WTC11 (cell line): ENCODE measurements at regions not wholly inside any gene's neighbourhood (a gene's known extent, or its start where the extent isn't known, plus 50 kb on each side); places are given as distances from the start of the nearest gene placed in this dataset.

Experiments
- ATAC-seq: fragments of 200-7000 bp; cut with Tn5 transposase; 2 replicates; pipeline ENCODE4 v1.10.0; 2021; ENCODE audit warnings: mild to moderate bottlenecking, moderate library complexity
- CTCF ChIA-PET: fragments of 300-600 bp; sonication (Branson Sonifier 250); formaldehyde crosslinking; loops from one replicate; lab custom pipeline; 2021; ENCODE audit warnings: antibody characterized with exemption; lab: Charles Lee
- POLR2A ChIA-PET: fragments of 350-600 bp; sonication (Branson Sonifier 250); formaldehyde crosslinking; loops from one replicate; lab custom pipeline; 2021; ENCODE audit warnings: antibody characterized with exemption; lab: Charles Lee
- DNase-seq: peaks from one replicate; pipeline ENCODE4 v3.0.0; 2021; ENCODE audit warnings: low spot score
- H3K27ac Mint-ChIP-seq: 2 replicates; pipeline ENCODE4 v1.8.0; 2021; ENCODE audit warnings: mixed read lengths
- H3K27me3 Mint-ChIP-seq: 2 replicates; pipeline ENCODE4 v1.8.0; 2021; ENCODE audit warnings: low read depth, mild to moderate bottlenecking, moderate library complexity, mixed read lengths
- H3K36me3 Mint-ChIP-seq: 2 replicates; pipeline ENCODE4 v1.8.0; 2021; ENCODE audit warnings: mixed read lengths
- H3K4me1 Mint-ChIP-seq: 2 replicates; pipeline ENCODE4 v1.8.0; 2022; ENCODE audit warnings: mixed read lengths
- H3K4me3 Mint-ChIP-seq: 2 replicates; pipeline ENCODE4 v1.8.0; 2021; ENCODE audit warnings: mild to moderate bottlenecking, moderate library complexity, mixed read lengths
- H3K9me3 Mint-ChIP-seq: 2 replicates; pipeline ENCODE4 v1.8.0; 2021; ENCODE audit warnings: mixed read lengths
- ATF1 ChIP-seq: sonication (generic); formaldehyde crosslinking; IDR thresholded peaks from 2 replicates; pipeline ENCODE4 v1.8.1; 2023; ENCODE audit warnings: mild to moderate bottlenecking, moderate library complexity, missing genetic modification reagents
- E2F1 ChIP-seq: sonication (generic); formaldehyde crosslinking; IDR thresholded peaks from 2 replicates; pipeline ENCODE4 v1.8.0; 2022; ENCODE audit warnings: mild to moderate bottlenecking, missing genetic modification reagents
- E2F4 ChIP-seq: sonication (generic); formaldehyde crosslinking; IDR thresholded peaks from 2 replicates; pipeline ENCODE4 v1.8.1; 2022; ENCODE audit warnings: low read depth, mild to moderate bottlenecking, moderate library complexity, missing genetic modification reagents, borderline replicate concordance
- EMX1 ChIP-seq: fragments of 250-450 bp; sonication (Bioruptor Pico); IDR thresholded peaks from 2 replicates; pipeline ENCODE4 v1.8.0; 2021; ENCODE audit warnings: mild to moderate bottlenecking
- GTF2I ChIP-seq: fragments of 250-450 bp; sonication (Bioruptor Pico); conservative IDR thresholded peaks from 2 replicates; pipeline ENCODE4 v1.4.0; 2021; ENCODE audit warnings: mild to moderate bottlenecking
- HMGA2 ChIP-seq: fragments of 250-450 bp; sonication (Bioruptor Pico); IDR thresholded peaks from 2 replicates; pipeline ENCODE4 v1.4.0; 2021; ENCODE audit warnings: mild to moderate bottlenecking, moderate library complexity
- JUN ChIP-seq: sonication (generic); formaldehyde crosslinking; IDR thresholded peaks from 2 replicates; pipeline ENCODE4 v1.8.0; 2023; ENCODE audit warnings: mild to moderate bottlenecking, missing genetic modification reagents
- NFE2L1 ChIP-seq: sonication (generic); formaldehyde crosslinking; IDR thresholded peaks from 2 replicates; pipeline ENCODE4 v1.8.1; 2023; ENCODE audit warnings: missing genetic modification reagents
- NFYB ChIP-seq: sonication (generic); formaldehyde crosslinking; conservative IDR thresholded peaks from 2 replicates; pipeline ENCODE4 v1.8.0; 2022; ENCODE audit warnings: low read depth, missing genetic modification reagents
- PREB ChIP-seq: sonication (generic); formaldehyde crosslinking; IDR thresholded peaks from 2 replicates; pipeline ENCODE4 v1.8.1; 2022; ENCODE audit warnings: mild to moderate bottlenecking, missing genetic modification reagents, moderate library complexity, borderline replicate concordance
- PRRX2 ChIP-seq: fragments of 250-450 bp; sonication (Bioruptor Pico); IDR thresholded peaks from 2 replicates; pipeline ENCODE4 v1.8.0; 2021; ENCODE audit warnings: mild to moderate bottlenecking
- RELA ChIP-seq: sonication (generic); formaldehyde crosslinking; IDR thresholded peaks from 2 replicates; pipeline ENCODE4 v1.8.1; 2022; ENCODE audit warnings: missing genetic modification reagents, mild to moderate bottlenecking, borderline replicate concordance
- SOX15 ChIP-seq: fragments of 250-450 bp; sonication (Bioruptor Pico); IDR thresholded peaks from 2 replicates; pipeline ENCODE4 v1.9.0; 2021; ENCODE audit warnings: mild to moderate bottlenecking
- SP1 ChIP-seq: sonication (generic); formaldehyde crosslinking; conservative IDR thresholded peaks from 2 replicates; pipeline ENCODE4 v1.8.1; 2022; ENCODE audit warnings: missing genetic modification reagents
- TCF7 ChIP-seq: sonication (generic); formaldehyde crosslinking; IDR thresholded peaks from 2 replicates; pipeline ENCODE4 v1.8.0; 2022; ENCODE audit warnings: mild to moderate bottlenecking, low read depth, missing genetic modification reagents, moderate library complexity
- TEAD4 ChIP-seq: sonication (generic); formaldehyde crosslinking; IDR thresholded peaks from 2 replicates; pipeline ENCODE4 v1.8.0; 2022; ENCODE audit warnings: mild to moderate bottlenecking, missing genetic modification reagents
- TP53 ChIP-seq: sonication (generic); formaldehyde crosslinking; IDR thresholded peaks from 2 replicates; pipeline ENCODE4 v1.8.1; 2023; ENCODE audit warnings: mild to moderate bottlenecking, missing genetic modification reagents
- ZNF263 ChIP-seq: sonication (generic); formaldehyde crosslinking; IDR thresholded peaks from 2 replicates; pipeline ENCODE4 v1.8.1; 2022; ENCODE audit warnings: low read depth, mild to moderate bottlenecking, moderate library complexity, missing genetic modification reagents
- TF ChIP-seq, protein P1 (sequence below): sonication (generic); formaldehyde crosslinking; conservative IDR thresholded peaks from 2 replicates; pipeline ENCODE4 v1.8.1; 2022; ENCODE audit warnings: mild to moderate bottlenecking, missing genetic modification reagents
- TF ChIP-seq, protein P2 (sequence below): sonication (generic); formaldehyde crosslinking; IDR thresholded peaks from 2 replicates; pipeline ENCODE4 v1.8.0; 2022; ENCODE audit warnings: mild to moderate bottlenecking, missing genetic modification reagents
- TF ChIP-seq, protein P3 (sequence below): sonication (generic); formaldehyde crosslinking; conservative IDR thresholded peaks from 2 replicates; pipeline ENCODE4 v1.8.1; 2023; ENCODE audit warnings: mild to moderate bottlenecking, low read depth, missing genetic modification reagents, moderate library complexity
- TF ChIP-seq, protein P4 (sequence below): sonication (generic); formaldehyde crosslinking; IDR thresholded peaks from 2 replicates; pipeline ENCODE4 v1.8.0; 2023; ENCODE audit warnings: missing genetic modification reagents

DNA sequence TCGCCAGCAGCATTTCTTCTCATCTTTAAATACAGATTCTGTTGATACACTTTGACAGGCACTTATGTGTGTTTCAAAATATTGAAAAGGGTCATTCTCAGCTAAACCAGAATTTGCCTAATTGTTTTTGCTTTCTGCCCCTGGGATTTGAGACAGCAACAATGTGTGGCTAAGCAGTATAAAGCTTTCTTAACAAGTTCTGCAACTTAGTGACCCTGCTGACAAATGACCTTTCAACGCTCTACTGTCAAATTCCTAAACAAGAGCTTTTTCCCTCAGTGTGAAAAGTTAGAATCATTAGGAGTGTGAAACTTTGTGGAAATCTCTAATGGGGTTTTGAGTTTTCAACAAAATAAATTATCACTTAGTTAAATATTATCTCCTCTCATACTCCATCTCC lies 414.6 kb downstream of the RFPL4B start:
- Mint-ChIP-seq H3K4me1 (0 out of 2 replicates have a peak, but pooled peaks cover 3% of the 10 kb centered on the region), H3K27ac (no peak overlapping the region), H3K27me3 (no peaks in the 10 kb centered on the region), H3K36me3 (peaks cover 1% of the 10 kb centered on the region)
- POLR2A ChIA-PET = no interaction called here
- ATAC-seq = no peak
- TF ChIP-seq SP1 (CRISPR knock-in tag) (no peak), ZNF263 (CRISPR knock-in tag) (no peak), HMGA2 (no peak), NFE2L1 (no peak), E2F1 (CRISPR knock-in tag) (no peak), E2F4 (CRISPR knock-in tag) (no peak), SOX15 (CRISPR knock-in tag) (no peak), PRRX2 (CRISPR knock-in tag) (no peak), PREB (CRISPR knock-in tag) (no peak), JUN (CRISPR knock-in tag) (no peak)
- TF ChIP-seq, protein P1, sequence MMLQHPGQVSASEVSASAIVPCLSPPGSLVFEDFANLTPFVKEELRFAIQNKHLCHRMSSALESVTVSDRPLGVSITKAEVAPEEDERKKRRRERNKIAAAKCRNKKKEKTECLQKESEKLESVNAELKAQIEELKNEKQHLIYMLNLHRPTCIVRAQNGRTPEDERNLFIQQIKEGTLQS (CRISPR knock-in tag) = no peak
- TF ChIP-seq, protein P2, sequence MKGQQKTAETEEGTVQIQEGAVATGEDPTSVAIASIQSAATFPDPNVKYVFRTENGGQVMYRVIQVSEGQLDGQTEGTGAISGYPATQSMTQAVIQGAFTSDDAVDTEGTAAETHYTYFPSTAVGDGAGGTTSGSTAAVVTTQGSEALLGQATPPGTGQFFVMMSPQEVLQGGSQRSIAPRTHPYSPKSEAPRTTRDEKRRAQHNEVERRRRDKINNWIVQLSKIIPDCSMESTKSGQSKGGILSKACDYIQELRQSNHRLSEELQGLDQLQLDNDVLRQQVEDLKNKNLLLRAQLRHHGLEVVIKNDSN (CRISPR knock-in tag) = no peak
- TF ChIP-seq, protein P3, sequence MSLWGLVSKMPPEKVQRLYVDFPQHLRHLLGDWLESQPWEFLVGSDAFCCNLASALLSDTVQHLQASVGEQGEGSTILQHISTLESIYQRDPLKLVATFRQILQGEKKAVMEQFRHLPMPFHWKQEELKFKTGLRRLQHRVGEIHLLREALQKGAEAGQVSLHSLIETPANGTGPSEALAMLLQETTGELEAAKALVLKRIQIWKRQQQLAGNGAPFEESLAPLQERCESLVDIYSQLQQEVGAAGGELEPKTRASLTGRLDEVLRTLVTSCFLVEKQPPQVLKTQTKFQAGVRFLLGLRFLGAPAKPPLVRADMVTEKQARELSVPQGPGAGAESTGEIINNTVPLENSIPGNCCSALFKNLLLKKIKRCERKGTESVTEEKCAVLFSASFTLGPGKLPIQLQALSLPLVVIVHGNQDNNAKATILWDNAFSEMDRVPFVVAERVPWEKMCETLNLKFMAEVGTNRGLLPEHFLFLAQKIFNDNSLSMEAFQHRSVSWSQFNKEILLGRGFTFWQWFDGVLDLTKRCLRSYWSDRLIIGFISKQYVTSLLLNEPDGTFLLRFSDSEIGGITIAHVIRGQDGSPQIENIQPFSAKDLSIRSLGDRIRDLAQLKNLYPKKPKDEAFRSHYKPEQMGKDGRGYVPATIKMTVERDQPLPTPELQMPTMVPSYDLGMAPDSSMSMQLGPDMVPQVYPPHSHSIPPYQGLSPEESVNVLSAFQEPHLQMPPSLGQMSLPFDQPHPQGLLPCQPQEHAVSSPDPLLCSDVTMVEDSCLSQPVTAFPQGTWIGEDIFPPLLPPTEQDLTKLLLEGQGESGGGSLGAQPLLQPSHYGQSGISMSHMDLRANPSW (CRISPR knock-in tag) = no peak
- TF ChIP-seq, all 79 proteins: peak for 0
- CTCF ChIA-PET = no interaction called here
- no peak for DNase-seq
- H3K4me3 Mint-ChIP-seq = no peak overlapping the region
- H3K9me3 Mint-ChIP-seq = peaks cover 14% of the 10 kb centered on the region

DNA sequence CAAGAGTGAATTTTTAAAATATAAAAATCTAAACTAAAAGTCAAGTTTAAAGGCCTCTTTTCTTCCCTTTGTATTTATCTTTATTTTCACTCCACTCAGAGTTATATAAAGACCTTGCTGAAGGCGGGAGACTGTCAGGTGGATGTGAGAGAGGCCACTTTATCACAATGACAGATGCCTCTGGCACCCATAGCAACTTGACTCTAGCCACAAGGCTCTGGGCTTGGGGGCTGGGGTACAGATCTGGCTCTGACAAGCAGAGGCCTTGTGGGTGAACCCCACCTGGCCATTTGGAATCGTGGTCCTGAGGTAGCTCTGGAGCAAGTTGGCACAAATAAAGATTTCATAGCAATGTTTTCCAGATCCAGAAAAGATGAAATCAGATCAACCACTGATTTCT lies 417.2 kb downstream of the RFPL4B start:
- no peak overlapping the region for H3K27ac Mint-ChIP-seq
- no peak for ATAC-seq

GRCh38 chr6:112770308-112770707 lies 423.2 kb downstream of the RFPL4B start:
- Mint-ChIP-seq H3K4me1 (no peaks in the 10 kb centered on the region), H3K36me3 (peaks cover 16% of the 10 kb centered on the region), H3K27me3 (no peaks in the 10 kb centered on the region), H3K9me3 (peaks cover 27% of the 10 kb centered on the region), H3K4me3 (no peak overlapping the region), H3K27ac (no peak overlapping the region)
- ATAC-seq (no peak), DNase-seq (no peak)
- CTCF ChIA-PET = no interaction called here
- POLR2A ChIA-PET = no interaction called here
- TF ChIP-seq TCF7 (no peak), NFYB (CRISPR knock-in tag) (no peak), RELA (CRISPR knock-in tag) (no peak), GTF2I (CRISPR knock-in tag) (no peak), TEAD4 (no peak), TP53 (CRISPR knock-in tag) (no peak), EMX1 (CRISPR knock-in tag) (no peak), ATF1 (CRISPR knock-in tag) (no peak), SOX15 (CRISPR knock-in tag) (no peak)
- TF ChIP-seq, protein P4, sequence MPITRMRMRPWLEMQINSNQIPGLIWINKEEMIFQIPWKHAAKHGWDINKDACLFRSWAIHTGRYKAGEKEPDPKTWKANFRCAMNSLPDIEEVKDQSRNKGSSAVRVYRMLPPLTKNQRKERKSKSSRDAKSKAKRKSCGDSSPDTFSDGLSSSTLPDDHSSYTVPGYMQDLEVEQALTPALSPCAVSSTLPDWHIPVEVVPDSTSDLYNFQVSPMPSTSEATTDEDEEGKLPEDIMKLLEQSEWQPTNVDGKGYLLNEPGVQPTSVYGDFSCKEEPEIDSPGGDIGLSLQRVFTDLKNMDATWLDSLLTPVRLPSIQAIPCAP (CRISPR knock-in tag) = no peak
- TF ChIP-seq, protein P2 (CRISPR knock-in tag) = no peak

More for the DNA sequence above, 417.2 kb downstream of the RFPL4B start:
- H3K4me1 Mint-ChIP-seq = 0 out of 2 replicates have a peak, but pooled peaks cover 3% of the 10 kb centered on the region
- ChIA-PET CTCF (no interaction called here), POLR2A (no interaction called here)
- H3K27me3 Mint-ChIP-seq = no peaks in the 10 kb centered on the region
- peaks cover 27% of the 10 kb centered on the region for H3K9me3 Mint-ChIP-seq
- H3K36me3 Mint-ChIP-seq = peaks cover 16% of the 10 kb centered on the region
- no peak for TF ChIP-seq SP1 (CRISPR knock-in tag)
- no peak overlapping the region for H3K4me3 Mint-ChIP-seq
- DNase-seq = no peak
